Ishikawa (cell line): ENCODE measurements at regions not wholly inside any gene's neighbourhood (a gene's known extent, or its start where the extent isn't known, plus 50 kb on each side); places are given as distances from the start of the nearest gene placed in this dataset.

ENCODE experiments used
- CEBPB ChIP-seq: IDR thresholded peaks from 2 replicates; pipeline ENCODE4 v1.6.1; 2012
- EGR1 ChIP-seq: IDR thresholded peaks from 2 replicates; pipeline ENCODE4 v1.6.1; 2012
- FOXM1 ChIP-seq: IDR thresholded peaks from 2 replicates; pipeline ENCODE4 v1.6.1; 2012; ENCODE audit warnings: low read depth, borderline replicate concordance
- RAD21 ChIP-seq: IDR thresholded peaks from 2 replicates; pipeline ENCODE4 v1.6.1; 2012; ENCODE audit warnings: low read depth
- TEAD4 ChIP-seq: IDR thresholded peaks from 2 replicates; pipeline ENCODE4 v1.6.1; 2012
- TF ChIP-seq, protein P1 (sequence below): IDR thresholded peaks from 2 replicates; pipeline ENCODE4 v1.6.1; 2012
- TF ChIP-seq, protein P2 (sequence below): IDR thresholded peaks from 2 replicates; pipeline ENCODE4 v1.6.1; 2012; ENCODE audit warnings: low read depth, mild to moderate bottlenecking

DNA sequence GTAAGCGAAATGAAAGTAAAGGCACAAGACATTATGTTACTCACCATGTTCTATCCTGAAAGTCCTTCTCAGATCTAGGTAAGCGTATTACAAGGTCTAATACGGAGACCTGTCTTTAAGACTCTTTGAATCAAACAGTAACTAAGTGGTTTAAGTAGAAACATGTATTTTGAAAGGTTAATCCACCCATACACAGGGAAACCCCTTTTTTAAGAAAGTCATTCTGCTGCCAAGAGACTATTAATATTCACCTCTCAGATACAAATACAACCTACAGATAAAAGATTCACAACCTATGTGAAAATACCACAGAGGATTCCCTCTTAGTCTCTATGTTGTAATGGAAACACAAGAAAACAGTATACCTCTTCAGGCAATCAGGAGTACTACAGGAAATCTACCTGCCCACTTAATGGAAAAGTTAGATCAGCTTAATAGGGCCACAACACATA, 63.2 kb upstream of the TNIP3 start:
- TF ChIP-seq, protein P1, sequence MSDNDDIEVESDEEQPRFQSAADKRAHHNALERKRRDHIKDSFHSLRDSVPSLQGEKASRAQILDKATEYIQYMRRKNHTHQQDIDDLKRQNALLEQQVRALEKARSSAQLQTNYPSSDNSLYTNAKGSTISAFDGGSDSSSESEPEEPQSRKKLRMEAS: no peak
- no peak for TF ChIP-seq TEAD4
- TF ChIP-seq CEBPB: no peak
- TF ChIP-seq, protein P2, sequence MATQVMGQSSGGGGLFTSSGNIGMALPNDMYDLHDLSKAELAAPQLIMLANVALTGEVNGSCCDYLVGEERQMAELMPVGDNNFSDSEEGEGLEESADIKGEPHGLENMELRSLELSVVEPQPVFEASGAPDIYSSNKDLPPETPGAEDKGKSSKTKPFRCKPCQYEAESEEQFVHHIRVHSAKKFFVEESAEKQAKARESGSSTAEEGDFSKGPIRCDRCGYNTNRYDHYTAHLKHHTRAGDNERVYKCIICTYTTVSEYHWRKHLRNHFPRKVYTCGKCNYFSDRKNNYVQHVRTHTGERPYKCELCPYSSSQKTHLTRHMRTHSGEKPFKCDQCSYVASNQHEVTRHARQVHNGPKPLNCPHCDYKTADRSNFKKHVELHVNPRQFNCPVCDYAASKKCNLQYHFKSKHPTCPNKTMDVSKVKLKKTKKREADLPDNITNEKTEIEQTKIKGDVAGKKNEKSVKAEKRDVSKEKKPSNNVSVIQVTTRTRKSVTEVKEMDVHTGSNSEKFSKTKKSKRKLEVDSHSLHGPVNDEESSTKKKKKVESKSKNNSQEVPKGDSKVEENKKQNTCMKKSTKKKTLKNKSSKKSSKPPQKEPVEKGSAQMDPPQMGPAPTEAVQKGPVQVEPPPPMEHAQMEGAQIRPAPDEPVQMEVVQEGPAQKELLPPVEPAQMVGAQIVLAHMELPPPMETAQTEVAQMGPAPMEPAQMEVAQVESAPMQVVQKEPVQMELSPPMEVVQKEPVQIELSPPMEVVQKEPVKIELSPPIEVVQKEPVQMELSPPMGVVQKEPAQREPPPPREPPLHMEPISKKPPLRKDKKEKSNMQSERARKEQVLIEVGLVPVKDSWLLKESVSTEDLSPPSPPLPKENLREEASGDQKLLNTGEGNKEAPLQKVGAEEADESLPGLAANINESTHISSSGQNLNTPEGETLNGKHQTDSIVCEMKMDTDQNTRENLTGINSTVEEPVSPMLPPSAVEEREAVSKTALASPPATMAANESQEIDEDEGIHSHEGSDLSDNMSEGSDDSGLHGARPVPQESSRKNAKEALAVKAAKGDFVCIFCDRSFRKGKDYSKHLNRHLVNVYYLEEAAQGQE: no peak
- TF ChIP-seq FOXM1: no peak
- no peak for TF ChIP-seq RAD21
- TF ChIP-seq EGR1: no peak
